Testis (tissue), 2 donors: ENCODE measurements at regions not wholly inside any gene's neighbourhood (a gene's known extent, or its start where the extent isn't known, plus 50 kb on each side); places are given as distances from the start of the nearest gene placed in this dataset.
A peak's percentile ranks its signal among the peaks of the same experiment; 100 is the strongest.

ENCODE experiments used
- DNase-seq: peaks from one replicate; pipeline ENCODE4 v3.0.0-alpha.2; 2019
- H3K27ac ChIP-seq, 2 donors: fragments of 200-600 bp; sonication (generic); one replicate each; pipeline ENCODE4 v1.5.1; 2019
- H3K27me3 ChIP-seq: fragments of 200-600 bp; sonication (generic); one replicate; pipeline ENCODE4 v1.5.1; 2019
- H3K36me3 ChIP-seq: fragments of 200-600 bp; sonication (generic); one replicate; pipeline ENCODE4 v1.5.1; 2017; ENCODE audit warnings: low read depth; ENCODE audit errors: missing control alignments
- H3K4me1 ChIP-seq: fragments of 200-600 bp; sonication (generic); one replicate; pipeline ENCODE4 v1.5.1; 2019
- H3K4me3 ChIP-seq, 2 donors: fragments of 200-600 bp; sonication (generic); one replicate each; pipeline ENCODE4 v1.5.1; 2017 to 2019
- H3K9me3 ChIP-seq: fragments of 200-600 bp; sonication (generic); one replicate; pipeline ENCODE4 v1.5.1; 2017
- POLR2A ChIP-seq: fragments of 450-650 bp; IDR thresholded peaks from one replicate; pipeline ENCODE4 v1.6.1; 2017; ENCODE audit warnings: antibody characterized with exemption, mild to moderate bottlenecking, moderate library complexity
- WGBS, 2 donors: methylation state at CpG; one replicate each; pipeline ENCODE4 v1.1.5; 2018; 5-methylcytosine and 5-hydroxymethylcytosine counted together
- intact Hi-C: fragments of 100-400 bp; cut with DNase I; formaldehyde crosslinking; loops from one replicate; pipeline ENCODE4 v1.15.1; 2023; ENCODE audit warnings: low total_unique reads
- TF ChIP-seq, protein P1 (sequence below), 3 experiments: fragments of 450-650 bp in 2 of 3; fragments of 200-600 bp in 1 of 3; sonication (generic) in 1 of 3; IDR thresholded peaks; one replicate each; pipeline ENCODE4 v1.5.1; 2016 to 2019; ENCODE audit warnings: antibody characterized with exemption in 3 of 3, mild to moderate bottlenecking in 2 of 3, moderate library complexity in 1 of 3

DNA sequence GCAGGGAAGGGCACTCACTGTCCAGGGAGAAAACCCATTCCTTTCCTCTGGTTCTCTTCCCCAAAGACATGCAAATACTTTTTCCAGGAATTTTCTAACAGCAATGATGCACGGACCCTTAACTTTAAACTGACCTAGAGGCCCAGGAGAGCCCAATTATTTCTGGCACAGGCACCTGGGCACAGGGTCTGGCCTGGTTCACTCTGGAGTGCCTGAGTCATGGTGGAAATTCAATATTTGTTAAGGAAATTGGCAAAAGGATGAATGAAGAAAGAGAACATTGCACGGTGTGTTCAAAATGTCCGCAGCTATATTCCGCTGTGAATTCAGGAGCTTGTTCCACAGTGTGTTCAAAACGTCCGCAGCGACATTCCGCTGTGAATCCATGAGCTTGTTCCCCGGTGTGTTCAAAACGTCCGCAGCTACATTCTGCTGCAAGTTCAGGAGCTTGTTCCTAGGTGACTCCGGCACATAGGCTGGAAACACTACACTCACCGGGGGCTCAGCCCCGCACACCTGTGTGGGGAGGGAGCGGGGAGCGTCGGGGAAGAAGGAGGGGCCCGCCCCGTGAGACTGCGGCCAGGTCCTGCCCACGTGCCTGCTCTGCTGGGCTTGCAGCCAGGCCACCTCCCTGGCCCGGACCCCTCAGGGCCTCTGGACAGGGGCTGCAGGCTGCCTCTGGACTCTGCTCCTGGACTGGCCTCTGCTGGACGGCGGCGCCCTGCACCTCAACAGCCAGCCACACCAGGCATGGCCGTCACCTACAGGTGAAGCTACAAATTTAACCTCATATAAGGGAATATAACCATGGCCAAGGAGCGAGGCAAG lies 72.0 kb upstream of the FAM20C start:
- no peaks in the 10 kb centered on the region for H3K27me3 ChIP-seq
- peaks cover 49% of the 10 kb centered on the region for H3K4me1 ChIP-seq
- no peak for DNase-seq
- no peaks in the 10 kb centered on the region for H3K9me3 ChIP-seq
- H3K4me3 ChIP-seq = no peak overlapping the region
- H3K36me3 ChIP-seq = no peaks in the 10 kb centered on the region
- H3K27ac ChIP-seq = peak overlapping the region; percentile 55 to 74
- intact Hi-C loops = no loop called here
- TF ChIP-seq, protein P1, sequence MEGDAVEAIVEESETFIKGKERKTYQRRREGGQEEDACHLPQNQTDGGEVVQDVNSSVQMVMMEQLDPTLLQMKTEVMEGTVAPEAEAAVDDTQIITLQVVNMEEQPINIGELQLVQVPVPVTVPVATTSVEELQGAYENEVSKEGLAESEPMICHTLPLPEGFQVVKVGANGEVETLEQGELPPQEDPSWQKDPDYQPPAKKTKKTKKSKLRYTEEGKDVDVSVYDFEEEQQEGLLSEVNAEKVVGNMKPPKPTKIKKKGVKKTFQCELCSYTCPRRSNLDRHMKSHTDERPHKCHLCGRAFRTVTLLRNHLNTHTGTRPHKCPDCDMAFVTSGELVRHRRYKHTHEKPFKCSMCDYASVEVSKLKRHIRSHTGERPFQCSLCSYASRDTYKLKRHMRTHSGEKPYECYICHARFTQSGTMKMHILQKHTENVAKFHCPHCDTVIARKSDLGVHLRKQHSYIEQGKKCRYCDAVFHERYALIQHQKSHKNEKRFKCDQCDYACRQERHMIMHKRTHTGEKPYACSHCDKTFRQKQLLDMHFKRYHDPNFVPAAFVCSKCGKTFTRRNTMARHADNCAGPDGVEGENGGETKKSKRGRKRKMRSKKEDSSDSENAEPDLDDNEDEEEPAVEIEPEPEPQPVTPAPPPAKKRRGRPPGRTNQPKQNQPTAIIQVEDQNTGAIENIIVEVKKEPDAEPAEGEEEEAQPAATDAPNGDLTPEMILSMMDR (IDR thresholded peaks at IDR 0.05) = no peak
- TF ChIP-seq POLR2A = no peak
- 82 to 91% methylated on average over 20 to 27 of the region's 27 CpGs for WGBS, 2 donors

DNA sequence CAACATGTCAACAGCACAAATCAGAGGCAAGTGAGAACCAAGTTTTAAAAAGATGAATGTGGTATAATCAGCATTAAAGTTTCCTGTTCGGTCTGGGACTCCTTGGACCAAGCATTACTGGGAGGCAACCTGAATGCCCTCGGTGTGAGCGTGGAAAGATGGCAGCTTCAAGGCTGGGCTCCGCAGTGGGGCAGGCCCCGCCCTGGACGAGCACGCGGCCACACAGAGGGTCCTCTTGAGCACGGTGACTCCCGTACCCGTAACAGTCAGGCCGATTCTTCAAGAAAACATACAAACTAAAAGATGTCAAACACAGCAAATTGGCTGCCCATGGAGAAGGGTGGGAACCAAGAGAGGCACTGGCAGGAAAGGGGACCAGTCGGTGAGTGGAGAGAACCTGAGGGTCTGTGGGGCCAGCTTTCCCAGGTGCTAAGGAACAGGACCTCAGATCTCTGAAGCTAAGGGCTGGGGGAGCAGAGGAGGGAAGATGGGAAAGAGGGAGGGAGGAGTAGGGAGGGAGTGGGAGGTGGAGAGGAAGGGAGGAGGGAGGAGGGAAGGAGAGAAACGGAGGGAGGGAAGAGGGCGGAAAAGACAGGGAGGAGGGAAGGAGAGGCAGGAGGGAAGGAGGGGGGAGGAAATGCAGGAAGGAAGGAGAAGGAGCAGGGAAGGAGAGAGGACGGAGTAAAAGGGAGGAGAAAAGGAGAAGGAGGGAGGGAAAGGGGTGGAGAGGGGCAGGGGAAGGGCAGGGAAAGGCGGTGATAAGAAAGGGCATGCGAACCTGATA lies 71.2 kb upstream of the FAM20C start:
- intact Hi-C loops = no loop called here
- no peak for DNase-seq
- H3K4me3 ChIP-seq = no peak overlapping the region
- WGBS, 2 donors = 63 to 80% methylated on average over 18 of the region's 18 CpGs
- H3K4me1 ChIP-seq = peaks cover 42% of the 10 kb centered on the region
- peak overlapping the region; percentile 31 to 55 for H3K27ac ChIP-seq
- no peak for TF ChIP-seq POLR2A
- TF ChIP-seq, protein P1 (IDR thresholded peaks at IDR 0.05) = no peak
- no peaks in the 10 kb centered on the region for H3K27me3 ChIP-seq
- H3K9me3 ChIP-seq = no peaks in the 10 kb centered on the region
- no peaks in the 10 kb centered on the region for H3K36me3 ChIP-seq

DNA sequence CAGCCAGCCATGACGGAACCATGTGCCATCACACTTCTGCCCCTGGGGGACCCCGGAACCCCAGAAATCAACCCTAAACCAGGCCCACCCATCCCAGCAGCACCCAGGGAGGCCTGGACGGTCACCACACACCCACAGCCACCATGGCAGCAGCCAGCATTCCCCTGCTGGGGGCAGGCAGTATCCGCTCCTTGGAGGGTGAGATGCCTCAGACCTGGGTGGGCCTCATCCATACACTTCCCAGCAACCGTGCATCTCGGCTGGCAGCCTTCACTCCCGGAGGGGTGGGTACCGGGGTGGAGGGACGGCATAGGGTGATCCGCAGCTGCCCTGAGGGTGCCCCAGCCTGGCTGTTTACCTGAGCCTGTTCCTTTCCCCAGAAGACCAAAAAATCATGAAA lies 69.1 kb upstream of the FAM20C start:
- no peak for DNase-seq
- Histone ChIP-seq H3K4me3 (no peak overlapping the region), H3K9me3 (no peaks in the 10 kb centered on the region), H3K4me1 (peaks cover 46% of the 10 kb centered on the region), H3K27ac (no peak overlapping the region), H3K27me3 (no peaks in the 10 kb centered on the region), H3K36me3 (no peaks in the 10 kb centered on the region)
- TF ChIP-seq POLR2A = no peak
- TF ChIP-seq, protein P1 (IDR thresholded peaks at IDR 0.05) = no peak
- WGBS, 2 donors = 85 to 90% methylated on average over 9 to 10 of the region's 10 CpGs
- intact Hi-C loops = no loop called here

DNA sequence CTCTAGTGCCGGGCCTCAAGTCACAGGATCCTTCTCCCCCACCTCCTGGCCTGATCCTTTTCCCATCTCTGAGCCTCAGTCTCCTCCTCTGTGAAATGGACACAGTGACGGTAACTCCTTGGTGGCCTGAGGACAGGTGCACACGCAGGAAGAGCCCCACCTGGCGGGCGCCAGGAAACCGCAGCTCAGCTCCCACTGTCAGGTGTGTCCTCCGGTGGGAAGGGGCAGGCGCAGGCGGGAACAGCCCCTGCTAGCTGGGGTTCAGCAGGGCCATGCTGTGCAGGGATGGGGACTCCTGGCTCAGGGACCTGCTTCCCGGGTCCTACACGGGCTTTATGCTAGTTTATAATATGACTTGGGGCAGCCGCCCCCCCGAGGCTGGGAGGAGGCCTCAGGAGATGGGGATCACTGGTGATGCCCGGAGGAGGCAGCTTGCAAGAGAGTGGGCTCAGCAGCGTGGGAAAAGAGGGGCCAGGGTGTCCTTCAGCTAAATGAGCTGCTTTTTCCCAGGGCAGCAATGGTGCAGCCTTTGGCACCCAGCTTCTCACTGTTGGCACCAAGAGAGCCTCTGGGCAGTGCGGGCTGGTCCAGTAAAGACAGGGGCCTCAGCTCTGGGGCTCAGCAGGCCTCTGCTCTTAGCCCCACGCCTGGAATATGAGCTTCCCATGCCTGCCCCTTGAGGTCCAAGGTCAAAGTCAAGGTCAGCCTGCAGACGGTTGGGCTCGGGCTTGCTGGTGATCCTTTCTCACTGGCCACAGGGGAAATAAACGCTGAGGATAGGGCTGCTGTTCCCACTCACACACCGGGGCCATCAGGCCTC lies 68.0 kb upstream of the FAM20C start:
- H3K27me3 ChIP-seq = no peaks in the 10 kb centered on the region
- intact Hi-C loops = no loop called here
- TF ChIP-seq POLR2A = no peak
- TF ChIP-seq, protein P1 (IDR thresholded peaks at IDR 0.05) = no peak
- no peak for DNase-seq
- H3K4me1 ChIP-seq = peaks cover 55% of the 10 kb centered on the region
- no peaks in the 10 kb centered on the region for H3K36me3 ChIP-seq
- H3K4me3 ChIP-seq = no peak overlapping the region
- H3K27ac ChIP-seq = peak overlapping the region; percentile 24 to 36
- H3K9me3 ChIP-seq = no peaks in the 10 kb centered on the region
- WGBS, 2 donors = 75 to 77% methylated on average over 11 to 21 of the region's 21 CpGs
